ENCODE measurements at regions not wholly inside any gene's neighbourhood (a gene's known extent, or its start where the extent isn't known, plus 50 kb on each side); places are given as distances from the start of the nearest gene placed in this dataset.

- TF ChIP-seq, protein P1, sequence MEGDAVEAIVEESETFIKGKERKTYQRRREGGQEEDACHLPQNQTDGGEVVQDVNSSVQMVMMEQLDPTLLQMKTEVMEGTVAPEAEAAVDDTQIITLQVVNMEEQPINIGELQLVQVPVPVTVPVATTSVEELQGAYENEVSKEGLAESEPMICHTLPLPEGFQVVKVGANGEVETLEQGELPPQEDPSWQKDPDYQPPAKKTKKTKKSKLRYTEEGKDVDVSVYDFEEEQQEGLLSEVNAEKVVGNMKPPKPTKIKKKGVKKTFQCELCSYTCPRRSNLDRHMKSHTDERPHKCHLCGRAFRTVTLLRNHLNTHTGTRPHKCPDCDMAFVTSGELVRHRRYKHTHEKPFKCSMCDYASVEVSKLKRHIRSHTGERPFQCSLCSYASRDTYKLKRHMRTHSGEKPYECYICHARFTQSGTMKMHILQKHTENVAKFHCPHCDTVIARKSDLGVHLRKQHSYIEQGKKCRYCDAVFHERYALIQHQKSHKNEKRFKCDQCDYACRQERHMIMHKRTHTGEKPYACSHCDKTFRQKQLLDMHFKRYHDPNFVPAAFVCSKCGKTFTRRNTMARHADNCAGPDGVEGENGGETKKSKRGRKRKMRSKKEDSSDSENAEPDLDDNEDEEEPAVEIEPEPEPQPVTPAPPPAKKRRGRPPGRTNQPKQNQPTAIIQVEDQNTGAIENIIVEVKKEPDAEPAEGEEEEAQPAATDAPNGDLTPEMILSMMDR (IDR thresholded peaks at IDR 0.05): no peak
- no peak for TF ChIP-seq POLR2A (IDR thresholded peaks at IDR 0.05)
These were observed 262.8 kb downstream of the BRD1 start for GRCh38 chr22:49564666-49565515.

Measured in heart left ventricle (tissue), 13 donors.